ENCODE measurements at regions not wholly inside any gene's neighbourhood (a gene's known extent, or its start where the extent isn't known, plus 50 kb on each side); places are given as distances from the start of the nearest gene placed in this dataset.
A peak's percentile ranks its signal among the peaks of the same experiment; 100 is the strongest.

DNA sequence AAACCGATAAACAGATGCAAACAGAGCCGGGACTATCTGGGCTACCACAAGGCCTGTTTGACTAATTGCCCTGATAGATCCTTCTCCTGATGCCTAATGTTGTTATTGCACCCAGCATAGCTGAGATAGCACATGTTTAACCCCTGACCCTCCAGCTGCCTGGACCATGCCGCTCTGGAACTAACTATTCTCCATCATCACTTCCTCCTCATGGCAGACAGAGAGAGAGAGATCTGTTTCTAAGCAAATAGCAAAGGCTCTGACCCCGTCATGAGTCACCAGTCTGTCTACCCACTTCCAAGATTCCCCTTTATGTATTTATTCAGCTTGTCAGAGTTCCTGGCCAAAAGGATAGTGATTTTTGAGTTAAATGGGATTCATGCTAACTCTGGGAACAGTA lies 58.2 kb upstream of the FLRT2 start:
- DNase-seq (ENCODE audit: low read depth), result peak; percentile 62
- TF ChIP-seq, protein P1, sequence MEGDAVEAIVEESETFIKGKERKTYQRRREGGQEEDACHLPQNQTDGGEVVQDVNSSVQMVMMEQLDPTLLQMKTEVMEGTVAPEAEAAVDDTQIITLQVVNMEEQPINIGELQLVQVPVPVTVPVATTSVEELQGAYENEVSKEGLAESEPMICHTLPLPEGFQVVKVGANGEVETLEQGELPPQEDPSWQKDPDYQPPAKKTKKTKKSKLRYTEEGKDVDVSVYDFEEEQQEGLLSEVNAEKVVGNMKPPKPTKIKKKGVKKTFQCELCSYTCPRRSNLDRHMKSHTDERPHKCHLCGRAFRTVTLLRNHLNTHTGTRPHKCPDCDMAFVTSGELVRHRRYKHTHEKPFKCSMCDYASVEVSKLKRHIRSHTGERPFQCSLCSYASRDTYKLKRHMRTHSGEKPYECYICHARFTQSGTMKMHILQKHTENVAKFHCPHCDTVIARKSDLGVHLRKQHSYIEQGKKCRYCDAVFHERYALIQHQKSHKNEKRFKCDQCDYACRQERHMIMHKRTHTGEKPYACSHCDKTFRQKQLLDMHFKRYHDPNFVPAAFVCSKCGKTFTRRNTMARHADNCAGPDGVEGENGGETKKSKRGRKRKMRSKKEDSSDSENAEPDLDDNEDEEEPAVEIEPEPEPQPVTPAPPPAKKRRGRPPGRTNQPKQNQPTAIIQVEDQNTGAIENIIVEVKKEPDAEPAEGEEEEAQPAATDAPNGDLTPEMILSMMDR (IDR thresholded peaks at IDR 0.05; ENCODE audit: control insufficient read depth, insufficient read depth, low read depth, low read length, missing control alignments), result no peak
- no peak overlapping the region for H3K4me3 ChIP-seq (ENCODE audit: control insufficient read depth, low read depth, low read length)

DNA sequence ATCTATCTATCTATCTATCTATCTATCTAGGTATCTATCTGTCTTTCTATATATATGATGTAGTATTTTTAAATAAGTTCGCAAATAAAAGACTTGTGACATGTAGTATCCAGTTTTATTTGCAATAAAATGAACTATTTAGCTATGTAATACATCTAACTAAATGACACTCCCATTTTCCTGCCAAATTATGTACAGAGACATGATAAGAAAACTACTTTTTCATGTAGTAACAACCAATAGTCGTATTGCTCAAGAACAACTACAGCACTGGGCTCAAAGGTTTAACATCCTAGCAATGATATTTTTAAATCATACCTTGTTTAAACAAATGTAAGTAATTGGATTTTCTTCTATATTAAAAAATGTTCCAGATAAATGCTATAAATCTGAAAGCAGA lies 55.5 kb upstream of the FLRT2 start:
- TF ChIP-seq, protein P1 (IDR thresholded peaks at IDR 0.05; ENCODE audit: control insufficient read depth, insufficient read depth, low read depth, low read length, missing control alignments), result no peak
- no peak for DNase-seq (ENCODE audit: low read depth)
- H3K4me3 ChIP-seq (ENCODE audit: control insufficient read depth, low read depth, low read length), result no peak overlapping the region

GRCh38 chr14:85475113-85475512 lies 54.8 kb upstream of the FLRT2 start:
- no peak for DNase-seq (ENCODE audit: low read depth)
- TF ChIP-seq, protein P1 (IDR thresholded peaks at IDR 0.05; ENCODE audit: control insufficient read depth, insufficient read depth, low read depth, low read length, missing control alignments), result no peak
- no peak overlapping the region for H3K4me3 ChIP-seq (ENCODE audit: control insufficient read depth, low read depth, low read length)

DNA sequence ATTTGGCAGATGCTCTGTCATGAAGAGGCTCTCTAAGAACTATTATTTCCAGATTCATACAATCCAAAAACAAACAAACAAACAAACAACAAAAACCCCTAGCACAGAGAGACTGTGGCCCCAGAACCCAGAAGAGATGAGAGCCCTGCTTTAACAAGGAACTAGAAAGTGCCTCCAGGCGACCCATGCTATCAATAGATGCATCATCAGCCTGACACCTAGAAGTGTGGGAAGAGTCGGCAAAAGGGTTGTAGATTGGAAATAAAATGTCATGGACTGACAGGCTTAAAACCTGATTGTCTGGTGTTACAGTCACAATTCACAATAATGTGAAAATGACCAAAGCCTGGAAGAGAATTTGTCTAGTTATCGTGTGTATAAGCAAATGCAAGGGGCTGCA lies 50.6 kb upstream of the FLRT2 start:
- H3K4me3 ChIP-seq (ENCODE audit: control insufficient read depth, low read depth, low read length), result no peak overlapping the region
- DNase-seq (ENCODE audit: low read depth), result no peak
- TF ChIP-seq, protein P1 (IDR thresholded peaks at IDR 0.05; ENCODE audit: control insufficient read depth, insufficient read depth, low read depth, low read length, missing control alignments), result no peak

DNA sequence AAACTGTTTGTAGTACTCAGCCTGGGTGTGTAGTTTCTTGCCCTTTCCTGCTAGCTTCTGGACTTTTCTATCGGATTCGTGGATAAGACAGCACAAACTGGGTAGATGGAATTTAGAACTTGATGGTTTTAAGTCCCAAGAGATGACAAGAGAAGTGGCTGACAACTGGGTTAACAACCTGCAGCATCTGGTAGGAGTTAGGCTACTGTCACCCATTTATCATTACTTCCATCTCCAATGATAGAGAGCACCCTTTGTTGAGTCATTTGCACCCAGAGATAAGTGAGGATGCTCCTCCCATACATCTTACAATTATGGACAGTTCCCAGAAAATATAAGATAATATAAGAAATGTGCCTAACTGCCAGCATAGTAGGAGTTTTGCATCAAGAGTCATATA lies 50.2 kb upstream of the FLRT2 start:
- no peak for DNase-seq (ENCODE audit: low read depth)
- TF ChIP-seq, protein P1 (IDR thresholded peaks at IDR 0.05; ENCODE audit: control insufficient read depth, insufficient read depth, low read depth, low read length, missing control alignments), result no peak
- H3K4me3 ChIP-seq (ENCODE audit: control insufficient read depth, low read depth, low read length), result no peak overlapping the region
